LNCaP clone FGC (cell line): ENCODE measurements at regions not wholly inside any gene's neighbourhood (a gene's known extent, or its start where the extent isn't known, plus 50 kb on each side); places are given as distances from the start of the nearest gene placed in this dataset.

ENCODE experiments used
- DNase-seq: peaks from one replicate; pipeline ENCODE4 v3.0.0-alpha.2; 2011; ENCODE audit warnings: low read depth
- H3K4me3 ChIP-seq: 2 replicates; pipeline ENCODE4 v1.5.1; 2011; ENCODE audit warnings: mild to moderate bottlenecking, low read depth, low read length, control low read depth
- CTCF ChIP-seq: IDR thresholded peaks from 2 replicates; pipeline ENCODE4 v1.5.1; 2012; ENCODE audit warnings: mild to moderate bottlenecking; ENCODE audit not compliant: control insufficient read depth, insufficient read depth; ENCODE audit errors: extremely low read depth

DNA sequence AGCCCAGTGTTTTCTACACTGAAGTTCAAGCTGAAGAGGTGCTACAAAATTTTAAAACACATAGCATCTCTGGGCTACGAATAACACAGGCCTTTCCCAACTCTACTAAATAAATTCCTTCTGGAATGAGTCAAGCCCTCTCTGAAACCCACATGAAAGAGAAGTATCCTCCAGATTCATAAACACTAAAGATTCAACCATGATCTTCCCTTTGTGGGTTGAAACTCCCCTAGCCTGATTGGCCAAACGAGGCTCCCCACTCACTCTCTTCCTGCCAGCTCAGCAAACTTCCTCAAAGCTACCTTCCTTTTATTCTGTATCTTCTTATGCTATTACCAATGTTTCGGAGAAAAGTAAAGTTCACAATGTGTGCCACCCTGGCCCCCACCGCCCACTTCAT, 95.4 kb downstream of the NKX6-1 start:
- no peak for DNase-seq
- TF ChIP-seq CTCF, result no peak
- H3K4me3 ChIP-seq, result no peak overlapping the region

GRCh38 chr4:84401701-84402306, 97.3 kb downstream of the NKX6-1 start:
- H3K4me3 ChIP-seq, result no peak overlapping the region
- DNase-seq, result peak; percentile 59
- peak; percentile 33; the same call in 1 of the 2 replicates for TF ChIP-seq CTCF

DNA sequence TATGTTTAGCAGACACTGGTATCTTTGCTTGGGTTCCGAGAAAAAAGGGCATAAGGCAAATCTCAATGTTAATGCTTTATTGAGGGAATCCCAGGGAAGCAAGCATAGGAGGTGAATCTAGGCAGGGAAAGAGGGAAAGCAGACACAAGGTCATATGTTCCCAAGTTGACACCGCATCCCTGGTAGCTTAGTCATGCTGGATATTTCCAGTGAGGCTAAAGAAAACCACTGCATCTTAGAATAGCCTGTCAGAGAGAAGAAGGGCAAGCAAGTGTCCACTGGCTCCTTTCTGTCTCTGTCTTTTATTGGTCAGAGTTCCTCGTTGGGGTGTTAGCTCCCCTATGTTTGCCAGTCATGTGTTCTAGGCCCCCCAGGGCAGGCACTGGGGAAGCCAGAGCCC, 104.7 kb downstream of the NKX6-1 start:
- no peak for DNase-seq
- no peak overlapping the region for H3K4me3 ChIP-seq
- no peak for TF ChIP-seq CTCF

DNA sequence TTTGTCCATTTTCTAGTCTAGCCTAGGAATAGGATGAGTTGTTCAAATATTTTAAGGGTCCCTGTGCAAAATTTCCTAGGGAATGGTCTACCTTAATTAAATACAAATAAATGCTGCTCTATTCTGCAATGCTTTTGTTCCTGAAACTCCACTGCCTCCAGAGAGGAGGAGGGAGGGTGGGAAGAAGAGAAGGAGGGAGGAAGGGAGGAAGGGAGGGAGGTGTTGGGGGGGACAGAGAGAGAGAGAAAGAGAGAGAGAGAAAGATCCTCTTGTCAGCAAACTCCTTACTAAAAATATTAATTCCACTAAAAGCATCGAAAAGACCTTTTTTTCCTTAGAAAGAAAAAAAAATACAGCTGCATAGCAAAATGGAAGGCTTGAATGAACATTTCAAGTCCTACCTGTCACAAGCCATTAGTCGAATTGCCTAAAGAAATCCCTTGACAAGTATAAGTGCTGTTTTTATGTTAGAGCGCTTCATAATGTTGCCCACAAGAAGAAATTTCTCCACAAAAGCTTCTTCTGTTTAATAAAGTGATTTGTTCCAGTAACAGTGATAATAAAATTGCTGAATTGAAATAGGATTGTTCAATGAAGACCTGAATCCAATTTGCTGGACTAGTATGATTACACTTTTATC, 106.0 kb downstream of the NKX6-1 start:
- no peak overlapping the region for H3K4me3 ChIP-seq
- DNase-seq, result no peak
- no peak for TF ChIP-seq CTCF

DNA sequence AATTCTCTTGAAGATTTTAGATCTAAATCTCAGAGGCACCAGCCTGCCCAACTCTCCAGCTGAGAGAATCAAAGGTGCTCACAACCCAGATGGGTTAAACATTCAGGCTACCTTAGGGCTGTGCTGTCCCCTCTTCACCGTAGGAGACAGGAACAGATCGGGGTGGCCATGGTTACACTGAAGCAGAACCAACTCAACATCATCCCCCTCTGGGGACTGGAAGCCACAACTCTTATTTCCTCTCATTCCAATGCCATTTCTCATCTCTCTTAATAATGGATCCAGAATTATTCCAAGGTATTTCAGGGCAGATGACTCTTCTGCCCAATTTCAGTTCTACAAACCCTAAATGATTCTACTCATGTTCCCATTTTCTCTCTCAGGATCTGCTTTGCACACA, 109.7 kb downstream of the NKX6-1 start:
- no peak overlapping the region for H3K4me3 ChIP-seq
- no peak for TF ChIP-seq CTCF
- no peak for DNase-seq

DNA sequence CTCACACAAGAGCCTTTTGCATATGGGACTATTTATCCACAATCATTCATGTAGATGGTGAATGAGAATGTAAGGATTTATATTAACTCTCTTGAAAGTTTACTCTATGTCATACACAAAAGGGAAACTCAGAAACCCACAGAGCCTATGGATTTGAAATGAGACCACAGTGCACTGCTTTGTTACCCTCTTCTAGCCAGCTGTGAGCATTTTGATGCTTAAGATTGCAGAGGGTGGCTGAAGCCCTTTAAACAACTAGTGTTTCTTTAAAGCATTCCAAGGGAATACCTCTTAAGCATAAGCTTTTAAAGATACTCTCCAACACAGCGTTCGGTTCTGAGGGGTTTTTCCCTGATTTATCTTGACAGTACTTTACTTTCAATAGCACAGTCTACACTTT, 113.9 kb downstream of the NKX6-1 start:
- no peak overlapping the region for H3K4me3 ChIP-seq
- DNase-seq, result no peak
- no peak for TF ChIP-seq CTCF

DNA sequence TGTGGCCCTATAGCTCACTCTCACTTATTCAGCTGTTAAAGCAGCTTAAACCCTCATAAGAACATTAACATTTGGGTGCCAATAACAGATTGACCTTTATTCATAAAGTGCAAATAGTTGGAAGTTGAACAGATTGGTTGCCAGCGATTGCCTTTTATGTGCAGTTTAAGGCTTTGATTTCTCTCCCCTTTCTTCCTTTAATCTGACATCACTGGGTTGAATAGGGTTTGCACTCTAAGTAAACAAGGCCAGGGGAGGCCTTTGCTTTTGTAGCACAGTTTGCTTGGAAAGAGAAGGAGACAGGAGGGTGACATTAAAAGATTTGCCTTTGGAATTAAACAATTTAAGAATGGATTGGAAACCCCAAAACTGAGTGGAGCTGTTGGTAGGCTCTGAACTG, 114.3 kb downstream of the NKX6-1 start:
- no peak for DNase-seq
- TF ChIP-seq CTCF, result no peak
- no peak overlapping the region for H3K4me3 ChIP-seq
